Peyer's patch (tissue), 4 donors: ENCODE measurements at regions not wholly inside any gene's neighbourhood (a gene's known extent, or its start where the extent isn't known, plus 50 kb on each side); places are given as distances from the start of the nearest gene placed in this dataset.

ENCODE experiments used
- CTCF ChIP-seq, 6 experiments: fragments of 450-650 bp in 4 of 6; fragments of 200-600 bp in 2 of 6; sonication (generic) in 1 of 6; IDR thresholded peaks; one replicate each; pipeline ENCODE4 v1.5.1; 2017 to 2019; ENCODE audit warnings: antibody characterized with exemption in 6 of 6, mild to moderate bottlenecking in 3 of 6, moderate library complexity in 1 of 6
- POLR2A ChIP-seq, 2 donors: fragments of 450-650 bp; IDR thresholded peaks; one replicate each; pipeline ENCODE4 v1.5.1; 2017; ENCODE audit warnings: antibody characterized with exemption in 2 of 2, mild to moderate bottlenecking in 2 of 2, moderate library complexity in 2 of 2

GRCh38 chr19:34085336-34085735, 87.0 kb upstream of the LSM14A start:
- TF ChIP-seq CTCF (IDR thresholded peaks at IDR 0.05) (no peak), POLR2A (IDR thresholded peaks at IDR 0.05) (no peak)
